ENCODE measurements at regions not wholly inside any gene's neighbourhood (a gene's known extent, or its start where the extent isn't known, plus 50 kb on each side); places are given as distances from the start of the nearest gene placed in this dataset.

DNA sequence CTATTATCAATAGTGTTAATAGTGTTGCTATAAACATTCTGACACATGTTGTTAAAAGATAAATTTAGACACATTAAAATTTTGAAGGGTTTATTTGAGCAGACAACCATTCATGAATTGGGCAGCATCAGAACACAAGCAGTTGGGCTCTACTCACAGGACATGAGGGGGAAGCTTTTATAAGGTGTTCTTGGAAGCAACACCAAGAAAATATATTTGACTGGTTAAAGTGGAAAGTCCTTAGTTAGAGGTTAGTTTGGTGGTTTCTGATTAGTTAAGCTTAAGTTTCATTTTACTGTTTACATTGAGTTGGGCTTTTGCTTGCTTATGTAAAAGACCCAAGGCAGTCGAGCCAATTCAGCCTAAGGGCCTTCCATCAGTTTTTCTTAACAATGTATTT lies 220.7 kb downstream of the CD47 start:
- DNase-seq = no peak
- H3K4me1 ChIP-seq = no peaks in the 10 kb centered on the region
- H3K27me3 ChIP-seq = no peaks in the 10 kb centered on the region
- no peak overlapping the region for H3K9ac ChIP-seq (ENCODE audit: low read depth in 2 of 2, low read length in 2 of 2)
- intact Hi-C loops (cut with DNase I) = no loop called here
- H3K36me3 ChIP-seq = no peaks in the 10 kb centered on the region
- no peak overlapping the region for H3K27ac ChIP-seq
- TF ChIP-seq, protein P1, sequence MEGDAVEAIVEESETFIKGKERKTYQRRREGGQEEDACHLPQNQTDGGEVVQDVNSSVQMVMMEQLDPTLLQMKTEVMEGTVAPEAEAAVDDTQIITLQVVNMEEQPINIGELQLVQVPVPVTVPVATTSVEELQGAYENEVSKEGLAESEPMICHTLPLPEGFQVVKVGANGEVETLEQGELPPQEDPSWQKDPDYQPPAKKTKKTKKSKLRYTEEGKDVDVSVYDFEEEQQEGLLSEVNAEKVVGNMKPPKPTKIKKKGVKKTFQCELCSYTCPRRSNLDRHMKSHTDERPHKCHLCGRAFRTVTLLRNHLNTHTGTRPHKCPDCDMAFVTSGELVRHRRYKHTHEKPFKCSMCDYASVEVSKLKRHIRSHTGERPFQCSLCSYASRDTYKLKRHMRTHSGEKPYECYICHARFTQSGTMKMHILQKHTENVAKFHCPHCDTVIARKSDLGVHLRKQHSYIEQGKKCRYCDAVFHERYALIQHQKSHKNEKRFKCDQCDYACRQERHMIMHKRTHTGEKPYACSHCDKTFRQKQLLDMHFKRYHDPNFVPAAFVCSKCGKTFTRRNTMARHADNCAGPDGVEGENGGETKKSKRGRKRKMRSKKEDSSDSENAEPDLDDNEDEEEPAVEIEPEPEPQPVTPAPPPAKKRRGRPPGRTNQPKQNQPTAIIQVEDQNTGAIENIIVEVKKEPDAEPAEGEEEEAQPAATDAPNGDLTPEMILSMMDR (IDR thresholded peaks at IDR 0.05) = no peak
- no peak overlapping the region for H3K4me3 ChIP-seq
- no peaks in the 10 kb centered on the region for H3K9me3 ChIP-seq

DNA sequence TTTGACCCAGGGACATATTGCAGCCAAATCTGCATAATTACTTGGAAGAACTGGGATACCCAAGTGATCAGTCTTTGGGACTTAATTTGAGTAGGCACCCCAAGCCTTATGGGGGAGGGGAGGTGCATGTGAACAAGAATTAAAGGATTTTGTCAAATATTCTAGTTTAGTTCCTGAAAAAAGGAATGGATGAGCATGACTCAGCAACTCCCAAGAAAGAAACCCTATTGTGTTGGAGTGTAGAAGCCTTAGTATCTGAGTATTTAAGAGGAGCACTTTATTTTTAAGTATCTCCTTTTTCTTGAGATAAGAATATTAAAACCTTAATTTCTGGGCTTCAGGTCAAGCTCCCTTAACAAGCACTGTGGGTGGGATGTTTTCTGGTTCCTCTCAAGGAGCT lies 222.4 kb downstream of the CD47 start:
- H3K4me1 ChIP-seq = no peaks in the 10 kb centered on the region
- DNase-seq = no peak
- H3K27me3 ChIP-seq = no peaks in the 10 kb centered on the region
- intact Hi-C loops (cut with DNase I) = no loop called here
- H3K27ac ChIP-seq = no peak overlapping the region
- TF ChIP-seq, protein P1 (IDR thresholded peaks at IDR 0.05) = no peak
- H3K9ac ChIP-seq (ENCODE audit: low read depth in 2 of 2, low read length in 2 of 2) = no peak overlapping the region
- H3K4me3 ChIP-seq = no peak overlapping the region
- H3K9me3 ChIP-seq = no peaks in the 10 kb centered on the region
- no peaks in the 10 kb centered on the region for H3K36me3 ChIP-seq

GRCh38 chr3:107861904-107862303 lies 228.9 kb downstream of the CD47 start:
- Histone ChIP-seq H3K36me3 (no peaks in the 10 kb centered on the region), H3K4me1 (no peaks in the 10 kb centered on the region), H3K27ac (no peak overlapping the region), H3K27me3 (no peaks in the 10 kb centered on the region), H3K9ac (ENCODE audit: low read depth in 2 of 2, low read length in 2 of 2) (no peak overlapping the region), H3K4me3 (no peak overlapping the region), H3K9me3 (no peaks in the 10 kb centered on the region)
- TF ChIP-seq, protein P1 (IDR thresholded peaks at IDR 0.05) = no peak
- no peak for DNase-seq
- intact Hi-C loops (cut with DNase I) = no loop called here

GRCh38 chr3:107861422-107861821 lies 229.4 kb downstream of the CD47 start:
- Histone ChIP-seq H3K27me3 (no peaks in the 10 kb centered on the region), H3K9me3 (no peaks in the 10 kb centered on the region), H3K4me3 (no peak overlapping the region), H3K9ac (ENCODE audit: low read depth in 2 of 2, low read length in 2 of 2) (no peak overlapping the region), H3K36me3 (no peaks in the 10 kb centered on the region), H3K4me1 (no peaks in the 10 kb centered on the region), H3K27ac (no peak overlapping the region)
- intact Hi-C loops (cut with DNase I) = no loop called here
- TF ChIP-seq, protein P1 (IDR thresholded peaks at IDR 0.05) = no peak
- DNase-seq = no peak

Data from colonic mucosa (tissue), 4 donors.